GM12878 (cell line): ENCODE measurements at regions not wholly inside any gene's neighbourhood (a gene's known extent, or its start where the extent isn't known, plus 50 kb on each side); places are given as distances from the start of the nearest gene placed in this dataset.

ENCODE experiments used
- ATF3 ChIP-seq: IDR thresholded peaks from 2 replicates; pipeline ENCODE4 v1.6.1; 2011; ENCODE audit warnings: low read depth, mild to moderate bottlenecking, low read length, moderate library complexity, borderline replicate concordance; ENCODE audit errors: extremely low read depth
- CHD2 ChIP-seq: IDR thresholded peaks from 2 replicates; pipeline ENCODE4 v1.6.1; 2011; ENCODE audit warnings: low read depth, low read length, improper control_type of control experiment, borderline replicate concordance
- EGR1 ChIP-seq, 2 experiments: IDR thresholded peaks; 1 replicate in 1 of 2; 2 replicates in 1 of 2; pipeline ENCODE4 v1.6.1; 2011 to 2012; ENCODE audit warnings: low read depth in 2 of 2, low read length in 2 of 2, borderline replicate concordance in 1 of 2, mild to moderate bottlenecking in 1 of 2, moderate library complexity in 1 of 2
- FOXM1 ChIP-seq: IDR thresholded peaks from 2 replicates; pipeline ENCODE4 v1.6.1; 2012; ENCODE audit warnings: low read depth, mild to moderate bottlenecking, inconsistent platforms, low read length, moderate library complexity
- JUND ChIP-seq: IDR thresholded peaks from 2 replicates; pipeline ENCODE4 v1.6.1; 2012; ENCODE audit warnings: low read depth, mild to moderate bottlenecking, low read length, improper control_type of control experiment, moderate library complexity
- KDM1A ChIP-seq: fragments of 200-600 bp; sonication (generic); IDR thresholded peaks from 2 replicates; pipeline ENCODE4 v1.6.1; 2016; ENCODE audit warnings: borderline replicate concordance
- MYC ChIP-seq: IDR thresholded peaks from 2 replicates; pipeline ENCODE4 v1.6.1; 2011; ENCODE audit warnings: mild to moderate bottlenecking, low read length, moderate library complexity, inconsistent platforms; ENCODE audit not compliant: insufficient read depth, insufficient replicate concordance, insufficient read length, severe bottlenecking
- POLR2A ChIP-seq: IDR thresholded peaks from 2 replicates; pipeline ENCODE4 v1.6.1; 2011; ENCODE audit warnings: low read depth, mild to moderate bottlenecking, low read length
- SUZ12 ChIP-seq: fragments of 200-600 bp; sonication (generic); IDR thresholded peaks from one replicate; pipeline ENCODE4 v1.6.1; 2018; ENCODE audit warnings: antibody characterized with exemption, mild to moderate bottlenecking; ENCODE audit not compliant: unreplicated experiment
- ZNF24 ChIP-seq: fragments of 450-650 bp; IDR thresholded peaks from 2 replicates; pipeline ENCODE4 v1.6.1; 2017; ENCODE audit warnings: antibody characterized with exemption, mild to moderate bottlenecking
- TF ChIP-seq, protein P1 (sequence below), 3 experiments: IDR thresholded peaks in 2 of 3; conservative IDR thresholded peaks in 1 of 3; 2 replicates each; pipeline ENCODE4 v1.5.1; 2011; ENCODE audit warnings: low read depth in 3 of 3, low read length in 3 of 3, mild to moderate bottlenecking in 3 of 3, control low read depth in 2 of 3, moderate library complexity in 2 of 3, inconsistent platforms in 1 of 3, mixed read lengths in 1 of 3; ENCODE audit not compliant: control insufficient read depth in 2 of 3, insufficient read depth in 1 of 3; ENCODE audit errors: extremely low read depth in 1 of 3

DNA sequence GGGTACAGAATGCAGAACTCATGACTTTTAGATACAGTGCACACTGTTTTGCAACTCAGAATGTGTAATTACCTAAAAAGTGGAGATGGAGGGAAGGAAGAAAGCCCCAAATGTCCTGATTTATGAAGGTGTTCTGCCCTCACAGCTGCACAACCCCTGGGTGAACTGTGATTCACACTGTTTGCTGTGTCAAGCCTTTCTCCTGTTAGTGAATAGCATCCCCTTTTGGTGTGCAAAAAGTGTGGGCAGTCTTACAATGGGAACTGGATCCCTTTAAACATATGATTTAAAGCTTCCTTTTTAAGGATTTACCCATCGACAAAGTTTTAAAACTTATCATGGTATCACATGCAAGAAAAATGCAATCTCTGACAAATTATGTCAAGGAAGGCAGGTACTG is 633.4 kb upstream of the EPHA7 start:
- no peak for TF ChIP-seq SUZ12
- no peak for TF ChIP-seq JUND
- no peak for TF ChIP-seq ZNF24
- no peak for TF ChIP-seq FOXM1
- TF ChIP-seq EGR1 (IDR thresholded peaks at IDR 0.05; ENCODE audit: borderline replicate concordance in 1 of 2, low read depth in 2 of 2, low read length in 2 of 2): no peak
- no peak for TF ChIP-seq POLR2A
- TF ChIP-seq CHD2: no peak
- TF ChIP-seq MYC: no peak
- TF ChIP-seq, protein P1, sequence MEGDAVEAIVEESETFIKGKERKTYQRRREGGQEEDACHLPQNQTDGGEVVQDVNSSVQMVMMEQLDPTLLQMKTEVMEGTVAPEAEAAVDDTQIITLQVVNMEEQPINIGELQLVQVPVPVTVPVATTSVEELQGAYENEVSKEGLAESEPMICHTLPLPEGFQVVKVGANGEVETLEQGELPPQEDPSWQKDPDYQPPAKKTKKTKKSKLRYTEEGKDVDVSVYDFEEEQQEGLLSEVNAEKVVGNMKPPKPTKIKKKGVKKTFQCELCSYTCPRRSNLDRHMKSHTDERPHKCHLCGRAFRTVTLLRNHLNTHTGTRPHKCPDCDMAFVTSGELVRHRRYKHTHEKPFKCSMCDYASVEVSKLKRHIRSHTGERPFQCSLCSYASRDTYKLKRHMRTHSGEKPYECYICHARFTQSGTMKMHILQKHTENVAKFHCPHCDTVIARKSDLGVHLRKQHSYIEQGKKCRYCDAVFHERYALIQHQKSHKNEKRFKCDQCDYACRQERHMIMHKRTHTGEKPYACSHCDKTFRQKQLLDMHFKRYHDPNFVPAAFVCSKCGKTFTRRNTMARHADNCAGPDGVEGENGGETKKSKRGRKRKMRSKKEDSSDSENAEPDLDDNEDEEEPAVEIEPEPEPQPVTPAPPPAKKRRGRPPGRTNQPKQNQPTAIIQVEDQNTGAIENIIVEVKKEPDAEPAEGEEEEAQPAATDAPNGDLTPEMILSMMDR (IDR thresholded peaks at IDR 0.05 in 2 of 3, conservative IDR thresholded peaks at IDR 0.05 in 1 of 3; ENCODE audit: control insufficient read depth in 2 of 3, extremely low read depth in 1 of 3, insufficient read depth in 1 of 3, low read depth in 3 of 3, low read length in 3 of 3): peak in 1 of 3 experiments; percentile 18; a peak in 1 of 6 replicates
- no peak for TF ChIP-seq KDM1A
- TF ChIP-seq ATF3: no peak
